Erythroblast (primary cell): ENCODE measurements at regions not wholly inside any gene's neighbourhood (a gene's known extent, or its start where the extent isn't known, plus 50 kb on each side); places are given as distances from the start of the nearest gene placed in this dataset.

Experiments used
- GATA1 ChIP-seq: IDR thresholded peaks from 2 replicates; pipeline ENCODE4 v1.6.1; 2011; ENCODE audit warnings: low read depth, mild to moderate bottlenecking, control low read depth, low read length, moderate library complexity
- POLR2A ChIP-seq: IDR thresholded peaks from 2 replicates; pipeline ENCODE4 v1.6.1; 2011; ENCODE audit warnings: mild to moderate bottlenecking, low read length

GRCh38 chr10:108319434-108320222, 1155.1 kb upstream of the SORCS1 start:
- no peak for TF ChIP-seq POLR2A
- no peak for TF ChIP-seq GATA1
